ENCODE measurements at regions not wholly inside any gene's neighbourhood (a gene's known extent, or its start where the extent isn't known, plus 50 kb on each side); places are given as distances from the start of the nearest gene placed in this dataset.
"Not testable (repeated sequence)": the region's sequence is repeated elsewhere in the genome, so short reads cannot be mapped to it uniquely, and the experiment has no call there.

- DNase-seq, result no peak
These were observed 125.5 kb downstream of the POSTN start for GRCh38 chr13:37473035-37473434.

- DNase-seq, result not testable (repeated sequence)
These were observed 126.3 kb downstream of the POSTN start for GRCh38 chr13:37472266-37472665.

- DNase-seq, result no peak
These were observed 138.4 kb downstream of the POSTN start for GRCh38 chr13:37460166-37460565.

GRCh38 chr13:37457612-37458011 lies 141.0 kb downstream of the POSTN start:
- no peak for DNase-seq

- DNase-seq, result no peak
These were observed 142.1 kb downstream of the POSTN start for GRCh38 chr13:37456506-37456905.

- DNase-seq, result no peak
These were observed 142.5 kb downstream of the POSTN start for GRCh38 chr13:37456041-37456440.

GRCh38 chr13:37453246-37453645 lies 145.3 kb downstream of the POSTN start:
- DNase-seq, result no peak

GRCh38 chr13:37450276-37450675 lies 148.3 kb downstream of the POSTN start:
- DNase-seq, result no peak

GRCh38 chr13:37448153-37448552 lies 150.4 kb downstream of the POSTN start:
- no peak for DNase-seq

- DNase-seq, result no peak
These were observed 152.1 kb downstream of the POSTN start for GRCh38 chr13:37446503-37446902.

GRCh38 chr13:37443538-37443937 lies 155.0 kb downstream of the POSTN start:
- DNase-seq, result no peak

GRCh38 chr13:37442996-37443395 lies 155.6 kb downstream of the POSTN start:
- no peak for DNase-seq

- no peak for DNase-seq
These were observed 162.7 kb downstream of the POSTN start for GRCh38 chr13:37435881-37436280.

- DNase-seq, result no peak
These were observed 165.5 kb downstream of the POSTN start for GRCh38 chr13:37433086-37433485.

- no peak for DNase-seq
These were observed 168.6 kb downstream of the POSTN start for GRCh38 chr13:37429976-37430375.

GRCh38 chr13:37427843-37428494 lies 170.6 kb downstream of the POSTN start:
- DNase-seq, result no peak

- DNase-seq, result no peak
These were observed 180.1 kb downstream of the POSTN start for GRCh38 chr13:37418490-37418889.

- DNase-seq, result no peak
These were observed 181.5 kb downstream of the POSTN start for GRCh38 chr13:37417060-37417441.

- peak; percentile 25 for DNase-seq
These were observed 182.1 kb downstream of the POSTN start for GRCh38 chr13:37416291-37417059.

- no peak for DNase-seq
These were observed 185.4 kb downstream of the POSTN start for GRCh38 chr13:37413161-37413560.

GRCh38 chr13:37412241-37412921 lies 186.2 kb downstream of the POSTN start:
- no peak for DNase-seq

GRCh38 chr13:37410316-37410715 lies 188.3 kb downstream of the POSTN start:
- DNase-seq, result no peak

- DNase-seq, result no peak
These were observed 188.8 kb downstream of the POSTN start for GRCh38 chr13:37409756-37410155.

GRCh38 chr13:37407156-37407555 lies 191.4 kb downstream of the POSTN start:
- DNase-seq, result no peak

All from NCI-H748 treated with DMSO at 0.1 percent for 48 hours (cell line).